Endothelial cell of umbilical vein (primary cell): ENCODE measurements at regions not wholly inside any gene's neighbourhood (a gene's known extent, or its start where the extent isn't known, plus 50 kb on each side); places are given as distances from the start of the nearest gene placed in this dataset.

Experiments used
- BruUV-seq: library from RNA; stranded (reverse); fragments of 400-500 nt; replicated peaks from 2 replicates; lab custom pipeline; 2021; lab: Mats Ljungman, UMichigan
- CTCF ChIA-PET: fragments of 300-600, 350-600 bp; sonication (Branson Sonifier 250); formaldehyde crosslinking; loops from one replicate; lab custom pipeline; 2021; ENCODE audit warnings: antibody characterized with exemption, inconsistent platforms; lab: Charles Lee
- POLR2A ChIA-PET: fragments of 300-600, 350-600 bp; sonication (Branson Sonifier 250); formaldehyde crosslinking; loops from one replicate; lab custom pipeline; 2021; ENCODE audit warnings: antibody characterized with exemption, inconsistent platforms; lab: Charles Lee
- DNase-seq: peaks from one replicate; pipeline ENCODE4 v3.0.0-alpha.2; 2011; ENCODE audit warnings: low read depth, low spot score
- FAIRE-seq: peaks from 2 replicates; lab custom pipeline; 2011; peaks lifted over from hg19 to GRCh38; lab: Jason Lieb, UNC
- H2AFZ ChIP-seq: 2 replicates; pipeline ENCODE4 v1.6.0; 2012; ENCODE audit warnings: low read depth, low read length, control low read depth, inconsistent platforms
- H3K27ac ChIP-seq: 2 replicates; pipeline ENCODE4 v1.5.1; 2011; ENCODE audit warnings: low read depth, mild to moderate bottlenecking, control low read depth, low read length, moderate library complexity; ENCODE audit not compliant: insufficient read depth
- H3K27me3 ChIP-seq, 2 experiments: 2 replicates each; pipeline versions ENCODE4 v1.6.0 to v1.6.1; 2011; ENCODE audit warnings: low read length in 2 of 2, mixed read lengths in 1 of 2; ENCODE audit not compliant: control insufficient read depth in 2 of 2, insufficient read depth in 2 of 2
- H3K36me3 ChIP-seq, 2 experiments: 2 replicates in 1 of 2; 3 replicates in 1 of 2; pipeline ENCODE4 v1.5.1; 2011; ENCODE audit warnings: low read length in 2 of 2, mild to moderate bottlenecking in 1 of 2, moderate library complexity in 1 of 2; ENCODE audit not compliant: control insufficient read depth in 2 of 2, insufficient read depth in 2 of 2; ENCODE audit errors: extremely low read depth in 1 of 2
- H3K4me1 ChIP-seq: 3 replicates; pipeline ENCODE4 v1.5.1; 2011; ENCODE audit warnings: mild to moderate bottlenecking, low read length; ENCODE audit not compliant: control insufficient read depth, insufficient read depth; ENCODE audit errors: extremely low read depth
- H3K4me2 ChIP-seq: 2 replicates; pipeline ENCODE4 v1.6.1; 2011; ENCODE audit warnings: low read length, control low read depth, mixed read lengths; ENCODE audit not compliant: insufficient read depth
- H3K4me3 ChIP-seq, 3 experiments: fragments of 200-600 bp in 1 of 3; sonication (generic), shearing (Covaris generic) in 1 of 3; replicated peaks in 1 of 3; 2 replicates each; pipeline ENCODE4 v1.5.1; 2011 to 2016; ENCODE audit warnings: control low read depth in 3 of 3, low read length in 3 of 3, mild to moderate bottlenecking in 2 of 3, inconsistent platforms in 1 of 3, low read depth in 1 of 3, moderate library complexity in 1 of 3; ENCODE audit not compliant: insufficient read depth in 1 of 3
- H3K79me2 ChIP-seq: 2 replicates; pipeline ENCODE4 v1.6.0; 2012; ENCODE audit warnings: low read length, inconsistent platforms; ENCODE audit not compliant: control insufficient read depth, insufficient read depth
- H3K9ac ChIP-seq: replicated peaks from 2 replicates; pipeline ENCODE3; 2011; ENCODE audit warnings: low read length, control low read depth; ENCODE audit not compliant: insufficient read depth; ENCODE audit errors: extremely low read depth
- H3K9me1 ChIP-seq: replicated peaks from 3 replicates; pipeline ENCODE4 v1.6.0; 2011; ENCODE audit warnings: mild to moderate bottlenecking, low read length; ENCODE audit not compliant: control insufficient read depth, insufficient read depth; ENCODE audit errors: extremely low read depth
- H3K9me3 ChIP-seq: replicated peaks from 2 replicates; pipeline ENCODE4 v1.5.1; 2012; ENCODE audit warnings: low read length, inconsistent platforms; ENCODE audit not compliant: control insufficient read depth, insufficient read depth
- H4K20me1 ChIP-seq: replicated peaks from 2 replicates; pipeline ENCODE3; 2011; ENCODE audit warnings: mild to moderate bottlenecking, low read length; ENCODE audit not compliant: control insufficient read depth, insufficient read depth; ENCODE audit errors: extremely low read depth
- EZH2 ChIP-seq: IDR thresholded peaks from 2 replicates; pipeline ENCODE4 v1.6.1; 2012; ENCODE audit warnings: borderline replicate concordance, low read depth, mild to moderate bottlenecking, moderate library complexity, low read length, inconsistent platforms; ENCODE audit not compliant: severe bottlenecking
- FOS ChIP-seq: IDR thresholded peaks from 2 replicates; pipeline ENCODE4 v1.6.1; 2011; ENCODE audit warnings: mild to moderate bottlenecking, low read length, moderate library complexity, borderline replicate concordance; ENCODE audit not compliant: insufficient read depth
- GATA2 ChIP-seq: IDR thresholded peaks from 2 replicates; pipeline ENCODE4 v1.7.0; 2011; ENCODE audit warnings: low read depth, mild to moderate bottlenecking, moderate library complexity, mixed read lengths, low read length; ENCODE audit not compliant: insufficient read length, insufficient read depth
- JUN ChIP-seq: IDR thresholded peaks from 2 replicates; pipeline ENCODE4 v1.6.1; 2011; ENCODE audit warnings: borderline replicate concordance, low read depth; ENCODE audit not compliant: insufficient read length, insufficient read depth
- MAX ChIP-seq: IDR thresholded peaks from 2 replicates; pipeline ENCODE4 v1.6.1; 2011; ENCODE audit not compliant: insufficient read depth, insufficient read length
- MYC ChIP-seq: IDR thresholded peaks from one replicate; pipeline ENCODE4 v1.6.1; 2011; ENCODE audit warnings: mild to moderate bottlenecking, low read depth, low read length
- POLR2A ChIP-seq: IDR thresholded peaks from 2 replicates; pipeline ENCODE4 v1.6.1; 2012; ENCODE audit warnings: low read depth, mild to moderate bottlenecking, control low read depth, low read length
- POLR2AphosphoS5 ChIP-seq: IDR thresholded peaks from 2 replicates; pipeline ENCODE4 v1.6.1; 2012; ENCODE audit warnings: low read depth, mild to moderate bottlenecking, control low read depth, low read length, moderate library complexity; ENCODE audit not compliant: insufficient read depth
- dilution Hi-C: fragments of 300-500 bp; cut with MboI; formaldehyde crosslinking; loops from one replicate; pipeline ENCODE4 v1.15.0; 2019; ENCODE audit warnings: low sequenced_read_pairs; ENCODE audit not compliant: extremely low pct_ligation_motif_present
- intact Hi-C: fragments of 100-400 bp; cut with micrococcal nuclease; formaldehyde crosslinking; loops from one replicate; pipeline ENCODE4 v1.10.0; 2022
- TF ChIP-seq, protein P1 (sequence below), 2 donors: IDR thresholded peaks; 1 replicate in 1 of 2; 2 replicates in 1 of 2; pipeline ENCODE4 v1.5.1; 2011; ENCODE audit warnings: low read length in 2 of 2, mild to moderate bottlenecking in 2 of 2, moderate library complexity in 2 of 2, control low read depth in 1 of 2, inconsistent platforms in 1 of 2, low read depth in 1 of 2; ENCODE audit not compliant: insufficient read depth in 1 of 2; ENCODE audit errors: extremely low read depth in 1 of 2

DNA sequence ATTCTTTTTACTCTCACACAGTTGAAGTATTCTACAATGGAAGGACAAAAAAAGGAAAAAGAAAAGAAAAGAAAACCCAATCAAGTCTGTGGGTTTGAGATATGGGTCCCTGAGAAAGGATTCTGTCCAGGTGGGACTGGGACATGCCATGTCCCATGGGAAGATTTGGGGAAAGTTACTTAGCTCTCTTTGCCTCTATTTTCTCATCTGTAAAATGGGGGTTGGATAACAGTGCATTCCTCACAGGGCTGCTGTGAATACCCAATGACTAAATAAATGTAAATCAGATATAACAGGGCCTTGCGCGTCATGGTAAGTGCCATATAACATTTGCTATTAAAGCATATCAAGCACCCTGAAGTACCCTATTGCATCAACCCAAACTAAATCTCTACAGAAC, 105.7 kb downstream of the CPN2 start:
- TF ChIP-seq POLR2A, result no peak
- TF ChIP-seq MAX, result no peak
- TF ChIP-seq GATA2, result no peak
- no peak overlapping the region for H3K4me3 ChIP-seq
- H3K27ac ChIP-seq, result no peak overlapping the region
- no peak overlapping the region for H2AFZ ChIP-seq
- POLR2A ChIA-PET, result no interaction called here
- no peaks in the 10 kb centered on the region for H3K36me3 ChIP-seq
- H3K27me3 ChIP-seq, result no peaks in the 10 kb centered on the region
- CTCF ChIA-PET, result interaction anchor here (0.5 to 2.6 kb wide), 4 partner anchors 8 to 255 kb away, joined by 3 to 8 read pairs (median 4); no protein-coding TSS in a partner anchor
- no peaks in the 10 kb centered on the region for H3K9me1 ChIP-seq
- no peak overlapping the region for H3K9ac ChIP-seq
- no peaks in the 10 kb centered on the region for H3K4me1 ChIP-seq
- no peaks in the 10 kb centered on the region for H4K20me1 ChIP-seq
- H3K4me2 ChIP-seq, result no peak overlapping the region
- FAIRE-seq (no peak), DNase-seq (no peak)
- no peaks in the 10 kb centered on the region for H3K9me3 ChIP-seq
- H3K79me2 ChIP-seq, result no peaks in the 10 kb centered on the region
- intact Hi-C loops (no loop called here), dilution Hi-C loops (no loop called here)
- no TSS peak for BruUV-seq

- ChIA-PET CTCF (interaction anchor here (0.5 to 2.6 kb wide), 3 partner anchors 9 to 255 kb away, joined by 3 to 8 read pairs (median 4); no protein-coding TSS in a partner anchor), POLR2A (no interaction called here)
- no TSS peak for BruUV-seq
- dilution Hi-C loops, result no loop called here
- no peaks in the 10 kb centered on the region for H4K20me1 ChIP-seq
- no peak overlapping the region for H3K27ac ChIP-seq
- H3K36me3 ChIP-seq, result no peaks in the 10 kb centered on the region
- no peaks in the 10 kb centered on the region for H3K9me1 ChIP-seq
- intact Hi-C loops, result no loop called here
- H3K4me1 ChIP-seq, result no peaks in the 10 kb centered on the region
- H3K4me3 ChIP-seq, result no peak overlapping the region
- no peaks in the 10 kb centered on the region for H3K79me2 ChIP-seq
- FAIRE-seq (no peak), DNase-seq (no peak)
- no peak overlapping the region for H2AFZ ChIP-seq
- no peak overlapping the region for H3K4me2 ChIP-seq
- H3K9me3 ChIP-seq, result no peaks in the 10 kb centered on the region
- no peak overlapping the region for H3K9ac ChIP-seq
- H3K27me3 ChIP-seq, result no peaks in the 10 kb centered on the region
- TF ChIP-seq, protein P1, sequence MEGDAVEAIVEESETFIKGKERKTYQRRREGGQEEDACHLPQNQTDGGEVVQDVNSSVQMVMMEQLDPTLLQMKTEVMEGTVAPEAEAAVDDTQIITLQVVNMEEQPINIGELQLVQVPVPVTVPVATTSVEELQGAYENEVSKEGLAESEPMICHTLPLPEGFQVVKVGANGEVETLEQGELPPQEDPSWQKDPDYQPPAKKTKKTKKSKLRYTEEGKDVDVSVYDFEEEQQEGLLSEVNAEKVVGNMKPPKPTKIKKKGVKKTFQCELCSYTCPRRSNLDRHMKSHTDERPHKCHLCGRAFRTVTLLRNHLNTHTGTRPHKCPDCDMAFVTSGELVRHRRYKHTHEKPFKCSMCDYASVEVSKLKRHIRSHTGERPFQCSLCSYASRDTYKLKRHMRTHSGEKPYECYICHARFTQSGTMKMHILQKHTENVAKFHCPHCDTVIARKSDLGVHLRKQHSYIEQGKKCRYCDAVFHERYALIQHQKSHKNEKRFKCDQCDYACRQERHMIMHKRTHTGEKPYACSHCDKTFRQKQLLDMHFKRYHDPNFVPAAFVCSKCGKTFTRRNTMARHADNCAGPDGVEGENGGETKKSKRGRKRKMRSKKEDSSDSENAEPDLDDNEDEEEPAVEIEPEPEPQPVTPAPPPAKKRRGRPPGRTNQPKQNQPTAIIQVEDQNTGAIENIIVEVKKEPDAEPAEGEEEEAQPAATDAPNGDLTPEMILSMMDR (IDR thresholded peaks at IDR 0.05; ENCODE audit: extremely low read depth in 1 of 2, insufficient read depth in 1 of 2, low read depth in 1 of 2, low read length in 2 of 2), result no peak
- TF ChIP-seq JUN, result no peak
- no peak for TF ChIP-seq EZH2
- TF ChIP-seq MAX, result no peak
- TF ChIP-seq GATA2, result no peak
- no peak for TF ChIP-seq FOS
- TF ChIP-seq POLR2AphosphoS5, result no peak
- no peak for TF ChIP-seq MYC
- TF ChIP-seq POLR2A, result no peak
Observed at GRCh38 chr3:194245975-194246561, 105.1 kb downstream of the CPN2 start.
